WI38 (cell line): ENCODE measurements at regions not wholly inside any gene's neighbourhood (a gene's known extent, or its start where the extent isn't known, plus 50 kb on each side); places are given as distances from the start of the nearest gene placed in this dataset.

Experiments used
- H3K4me3 ChIP-seq: 2 replicates; pipeline ENCODE4 v1.5.1; 2011; ENCODE audit warnings: low read depth, mild to moderate bottlenecking, control low read depth, low read length
- TF ChIP-seq, protein P1 (sequence below): IDR thresholded peaks from 2 replicates; pipeline ENCODE4 v1.5.1; 2012; ENCODE audit warnings: low read depth, mild to moderate bottlenecking, control low read depth, low read length

DNA sequence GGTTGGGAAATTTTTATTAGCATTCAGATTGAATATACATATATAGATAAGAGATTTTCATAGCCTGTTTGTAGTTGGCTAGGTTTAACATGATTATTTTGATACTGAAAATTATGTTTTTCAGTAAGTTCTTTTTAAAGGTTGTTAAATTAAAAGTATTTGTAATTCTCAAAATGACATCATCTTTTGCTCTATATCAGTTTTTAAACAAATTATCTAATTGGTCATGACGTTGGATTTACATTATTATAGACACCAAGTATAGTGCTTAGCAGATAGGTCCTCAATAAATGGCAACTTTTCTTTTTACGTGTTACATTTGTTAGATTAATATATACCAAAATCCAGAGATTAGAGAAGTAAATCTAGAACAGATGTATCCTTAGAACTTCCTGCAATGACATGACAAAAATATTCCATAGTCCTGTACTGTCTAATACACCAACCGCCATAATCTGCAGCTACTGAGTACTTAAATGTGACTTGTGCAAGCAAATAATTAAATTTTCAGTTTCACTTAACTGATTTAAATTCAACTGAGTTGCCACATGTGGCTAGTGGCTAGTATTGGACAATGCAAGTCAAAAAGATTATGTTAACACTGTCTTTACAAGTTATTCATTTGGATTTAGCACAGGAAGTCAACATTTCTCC is 1613.1 kb upstream of the TENM3 start:
- TF ChIP-seq, protein P1, sequence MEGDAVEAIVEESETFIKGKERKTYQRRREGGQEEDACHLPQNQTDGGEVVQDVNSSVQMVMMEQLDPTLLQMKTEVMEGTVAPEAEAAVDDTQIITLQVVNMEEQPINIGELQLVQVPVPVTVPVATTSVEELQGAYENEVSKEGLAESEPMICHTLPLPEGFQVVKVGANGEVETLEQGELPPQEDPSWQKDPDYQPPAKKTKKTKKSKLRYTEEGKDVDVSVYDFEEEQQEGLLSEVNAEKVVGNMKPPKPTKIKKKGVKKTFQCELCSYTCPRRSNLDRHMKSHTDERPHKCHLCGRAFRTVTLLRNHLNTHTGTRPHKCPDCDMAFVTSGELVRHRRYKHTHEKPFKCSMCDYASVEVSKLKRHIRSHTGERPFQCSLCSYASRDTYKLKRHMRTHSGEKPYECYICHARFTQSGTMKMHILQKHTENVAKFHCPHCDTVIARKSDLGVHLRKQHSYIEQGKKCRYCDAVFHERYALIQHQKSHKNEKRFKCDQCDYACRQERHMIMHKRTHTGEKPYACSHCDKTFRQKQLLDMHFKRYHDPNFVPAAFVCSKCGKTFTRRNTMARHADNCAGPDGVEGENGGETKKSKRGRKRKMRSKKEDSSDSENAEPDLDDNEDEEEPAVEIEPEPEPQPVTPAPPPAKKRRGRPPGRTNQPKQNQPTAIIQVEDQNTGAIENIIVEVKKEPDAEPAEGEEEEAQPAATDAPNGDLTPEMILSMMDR: no peak
- H3K4me3 ChIP-seq: no peak overlapping the region

DNA sequence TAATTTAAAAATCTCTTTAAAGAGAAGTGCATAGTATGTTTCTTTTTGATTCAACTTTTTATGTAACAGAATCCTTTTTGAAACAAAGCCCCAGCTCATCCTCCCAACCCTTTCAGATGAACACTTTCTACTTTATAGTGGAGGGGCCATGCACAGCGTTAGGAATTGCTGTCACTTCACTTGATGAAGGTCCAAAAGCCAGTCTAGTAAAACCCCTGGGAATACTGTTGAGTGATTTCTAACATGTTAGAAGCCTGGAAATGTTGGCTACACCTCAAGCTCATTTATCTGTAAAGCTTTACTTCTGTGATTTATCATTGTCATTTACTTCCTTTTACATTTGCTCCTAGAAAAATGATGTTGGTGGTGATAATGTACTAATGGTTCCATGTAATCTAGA is 1608.9 kb upstream of the TENM3 start:
- H3K4me3 ChIP-seq: no peak overlapping the region
- TF ChIP-seq, protein P1: no peak

DNA sequence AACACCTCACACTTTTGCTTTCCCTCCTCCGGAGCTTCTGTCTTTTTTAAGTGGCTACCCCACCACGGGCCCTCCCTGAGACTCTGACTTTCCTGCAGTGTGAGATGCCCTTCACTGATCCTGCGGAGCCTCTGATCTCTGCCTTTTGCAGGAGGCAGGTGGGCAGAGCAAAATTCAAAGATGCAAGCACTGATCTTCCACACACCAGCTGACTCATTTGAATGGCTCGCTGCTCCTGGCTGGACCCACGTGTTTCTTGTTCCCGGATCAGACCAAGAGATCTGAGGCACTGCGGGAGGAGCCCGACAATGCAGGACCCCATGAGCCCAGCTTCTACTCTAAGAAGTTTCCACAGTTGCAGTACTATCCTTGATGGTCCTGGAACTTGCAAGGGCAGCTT is 1607.9 kb upstream of the TENM3 start:
- no peak overlapping the region for H3K4me3 ChIP-seq
- TF ChIP-seq, protein P1: no peak

DNA sequence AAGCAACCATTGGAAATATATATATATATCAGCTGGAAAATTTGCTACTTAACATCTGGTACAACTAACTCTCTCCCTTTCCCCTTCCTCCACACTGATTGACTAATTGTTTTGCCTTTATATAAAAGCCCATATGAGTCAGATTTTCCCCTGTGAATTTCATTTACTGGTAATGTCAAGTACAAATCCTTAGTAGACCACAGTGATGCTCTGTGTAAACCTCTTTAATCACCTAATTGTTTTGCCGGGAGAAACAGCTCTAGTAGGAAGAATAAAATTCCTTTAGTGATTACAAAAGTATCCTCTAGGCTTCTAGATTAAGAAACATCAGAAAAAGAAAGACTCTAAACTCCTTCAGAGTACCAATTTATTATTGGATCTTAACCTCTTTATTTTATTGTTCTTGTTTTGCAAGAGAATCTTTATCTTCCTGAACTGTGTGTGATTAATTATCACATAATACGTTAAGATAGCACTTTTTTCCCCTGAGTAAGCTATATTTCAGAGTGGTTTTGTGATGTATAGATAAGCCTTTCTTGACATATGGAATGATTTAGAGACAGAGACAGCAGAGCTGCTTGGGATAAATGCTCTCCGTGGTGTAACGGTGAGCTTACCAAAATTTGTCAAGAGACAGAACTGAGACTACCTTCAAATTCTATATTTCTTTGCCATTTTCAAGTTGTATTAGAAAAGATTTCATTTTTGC is 1606.4 kb upstream of the TENM3 start:
- H3K4me3 ChIP-seq: no peak overlapping the region

DNA sequence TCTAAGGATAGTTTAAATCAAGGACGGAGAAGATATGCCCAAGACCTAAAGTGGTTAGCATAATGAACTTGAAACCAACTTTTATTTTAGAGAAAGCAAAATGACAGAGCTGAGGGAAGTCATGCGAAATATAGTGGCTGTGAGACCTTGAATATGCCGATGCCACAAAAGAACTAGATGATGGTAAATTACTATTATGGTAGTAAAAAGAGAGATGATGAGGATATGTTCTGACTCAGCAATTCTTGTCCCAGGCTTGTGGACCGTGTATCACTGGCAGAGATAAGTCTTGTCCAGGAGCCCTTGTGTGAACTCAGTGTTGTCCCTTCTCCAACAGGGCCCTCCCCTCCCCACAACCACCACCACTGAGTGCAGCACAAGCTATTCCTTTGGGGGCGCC is 1605.6 kb upstream of the TENM3 start:
- no peak overlapping the region for H3K4me3 ChIP-seq
- TF ChIP-seq, protein P1: no peak

More for the DNA sequence above, 1606.4 kb upstream of the TENM3 start:
- TF ChIP-seq, protein P1: no peak

DNA sequence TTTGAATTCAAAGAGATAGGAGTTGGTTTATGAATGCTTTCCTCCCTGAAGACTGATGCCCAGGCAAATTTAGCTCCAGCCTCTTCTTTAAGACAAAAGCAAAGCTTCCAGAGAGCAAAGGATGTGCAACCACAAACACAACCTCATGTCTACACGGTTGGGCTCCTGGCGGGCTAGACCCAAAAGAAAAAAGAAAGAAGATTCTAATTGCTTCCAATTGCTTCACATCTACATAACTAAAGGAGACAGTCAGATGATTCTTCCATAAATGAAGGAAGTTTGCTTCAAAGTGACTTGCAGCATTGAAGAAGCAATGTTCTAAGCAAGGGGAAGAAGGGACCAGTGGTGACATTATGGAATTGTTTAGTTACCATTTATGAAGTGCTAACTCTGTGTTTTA is 1603.0 kb upstream of the TENM3 start:
- no peak overlapping the region for H3K4me3 ChIP-seq
- TF ChIP-seq, protein P1: no peak

DNA sequence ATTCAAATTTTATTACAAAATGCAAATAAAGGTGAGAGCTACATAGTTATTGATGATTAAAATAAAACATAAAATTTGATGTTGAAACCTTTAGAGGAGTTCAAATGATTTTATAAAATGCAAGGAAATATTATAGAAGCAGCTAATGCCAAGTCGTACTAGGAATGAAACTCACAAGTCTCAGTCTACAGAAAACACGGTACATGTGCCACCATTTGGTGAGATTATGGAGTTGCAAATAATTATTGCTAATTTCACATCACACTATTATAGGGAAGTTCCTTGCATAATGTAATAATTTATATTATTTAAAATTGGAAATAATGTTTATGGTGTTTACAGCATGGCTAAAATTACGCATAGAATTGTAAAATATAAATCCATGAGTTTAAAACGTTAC is 1601.7 kb upstream of the TENM3 start:
- H3K4me3 ChIP-seq: no peak overlapping the region
- TF ChIP-seq, protein P1: no peak
